HG02884 (cell line): ENCODE measurements at regions not wholly inside any gene's neighbourhood (a gene's known extent, or its start where the extent isn't known, plus 50 kb on each side); places are given as distances from the start of the nearest gene placed in this dataset.
A peak's percentile ranks its signal among the peaks of the same experiment; 100 is the strongest.
"Not testable (repeated sequence)": the region's sequence is repeated elsewhere in the genome, so short reads cannot be mapped to it uniquely, and the experiment has no call there.

Experiments used
- ATAC-seq: cut with Tn5 transposase; IDR thresholded peaks from one replicate; pipeline ENCODE4 v1.9.1; 2021; ENCODE audit warnings: mild to moderate bottlenecking, moderate library complexity; ENCODE audit not compliant: unreplicated experiment

DNA sequence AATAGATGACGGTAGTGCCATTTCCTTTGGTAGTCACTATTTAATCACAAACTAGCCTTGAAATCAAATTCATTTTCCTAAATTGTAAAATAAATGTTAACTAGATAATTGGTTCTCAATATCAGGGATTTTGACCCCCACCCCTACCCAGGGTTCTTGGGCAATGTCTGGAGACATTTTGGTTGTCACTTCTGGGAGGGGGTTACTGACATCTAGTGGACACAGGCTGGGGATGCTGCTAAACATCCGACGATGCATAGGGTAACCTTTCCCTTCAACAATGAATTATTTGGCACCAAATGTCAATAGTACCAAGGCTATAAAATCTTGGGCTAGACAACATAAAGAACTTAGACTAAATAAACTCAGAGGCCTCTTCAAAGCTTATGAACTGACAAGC lies 285.8 kb upstream of the TRPC5 start:
- ATAC-seq, result no peak

DNA sequence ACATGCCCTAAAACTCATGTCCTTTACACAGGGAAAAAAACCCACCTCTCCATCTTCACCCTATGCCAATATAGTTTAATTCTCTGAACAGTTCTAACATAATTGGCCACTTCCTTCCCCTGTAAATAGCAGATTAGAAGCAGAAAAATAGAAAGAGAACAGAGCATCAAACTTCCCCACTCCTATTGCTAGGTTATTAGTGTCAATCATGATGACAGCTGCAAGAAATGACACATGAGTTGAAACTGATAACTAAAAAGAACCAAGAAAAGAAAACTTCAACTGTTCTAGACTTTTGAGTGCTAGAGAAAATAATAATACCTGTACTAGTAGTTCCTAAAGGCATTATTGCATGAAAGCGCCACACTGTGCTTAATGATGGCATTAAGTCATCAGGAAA lies 284.5 kb upstream of the TRPC5 start:
- ATAC-seq, result no peak

- no peak for ATAC-seq
Observed at GRCh38 chrX:112359906-112360305, 277.3 kb upstream of the TRPC5 start.

DNA sequence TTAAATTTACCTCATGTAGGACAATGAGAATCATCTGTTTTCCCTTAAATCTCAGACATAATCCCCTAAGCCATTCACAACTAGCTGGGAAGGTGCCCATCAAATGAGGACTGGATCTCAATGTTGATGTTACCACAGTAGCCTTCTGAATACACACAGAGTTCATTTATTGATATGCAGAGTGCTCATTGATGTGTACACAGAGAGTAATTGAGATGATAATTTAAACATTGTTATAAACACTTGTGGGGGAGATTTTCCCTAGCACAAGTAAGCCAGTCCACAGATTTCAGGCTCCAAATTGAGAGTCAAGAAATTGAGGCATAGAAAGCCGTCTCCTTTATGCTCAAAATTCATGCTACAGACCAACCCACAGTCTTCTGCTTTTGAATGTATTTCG lies 273.4 kb upstream of the TRPC5 start:
- no peak for ATAC-seq

DNA sequence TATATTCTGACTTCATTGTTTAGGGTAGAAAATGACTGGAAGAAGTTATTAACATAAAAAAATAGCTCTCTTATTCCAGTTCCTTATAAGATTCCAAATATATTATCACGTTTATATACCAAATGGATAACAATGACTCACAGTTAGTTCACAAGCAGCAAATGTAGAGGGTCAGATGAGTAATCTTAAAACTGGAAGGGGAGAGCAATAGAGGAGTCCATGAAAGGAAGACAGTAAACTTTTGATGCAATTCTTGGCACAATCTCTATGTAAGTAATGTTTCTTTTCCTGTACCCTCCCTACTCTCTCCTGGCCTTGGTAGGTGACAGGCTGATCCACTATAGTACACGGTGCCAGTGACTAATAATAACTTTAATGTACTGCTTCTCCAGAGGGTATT lies 259.0 kb upstream of the TRPC5 start:
- ATAC-seq, result no peak

DNA sequence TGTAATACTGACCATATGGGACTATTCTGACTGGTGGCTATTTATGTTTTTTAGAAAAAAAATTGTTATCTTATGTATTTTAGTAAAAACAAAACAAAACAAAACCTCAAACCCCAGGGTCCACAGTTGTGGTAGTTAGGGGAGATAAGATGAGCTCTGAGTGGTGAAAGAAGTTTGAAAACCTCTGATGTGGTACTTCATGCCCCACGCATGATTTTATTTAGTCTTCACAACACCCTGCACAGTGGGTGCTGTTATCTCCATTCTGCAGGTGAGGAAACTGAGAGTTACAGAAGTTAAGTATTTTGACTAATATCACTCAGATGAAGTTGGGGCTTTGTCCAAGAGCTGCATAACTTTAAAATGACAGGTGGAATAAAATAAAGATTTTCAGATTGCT lies 230.6 kb upstream of the TRPC5 start:
- ATAC-seq, result no peak

- ATAC-seq, result no peak
Observed at GRCh38 chrX:112306027-112306426, 223.5 kb upstream of the TRPC5 start.

DNA sequence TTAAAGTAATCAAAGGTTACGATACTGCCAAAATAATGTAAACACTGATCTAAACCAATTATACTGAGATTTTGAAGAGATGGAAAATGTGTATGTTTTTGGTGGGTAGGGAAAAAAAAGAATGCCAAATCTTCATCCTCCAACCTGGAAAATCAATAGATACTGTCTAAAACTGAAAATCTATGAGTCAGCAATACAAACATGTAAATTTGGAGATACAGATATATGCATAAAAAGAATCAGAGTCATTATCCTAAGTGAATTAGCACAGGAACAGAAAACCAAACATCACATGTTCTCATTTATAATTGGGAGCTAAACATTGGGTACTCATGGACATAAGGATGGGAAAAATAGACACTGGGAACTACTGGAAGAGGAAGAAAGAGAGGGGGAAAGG lies 197.4 kb upstream of the TRPC5 start:
- ATAC-seq, result no peak

- no peak for ATAC-seq
Observed at GRCh38 chrX:112270991-112271390, 188.4 kb upstream of the TRPC5 start.

- ATAC-seq, result no peak
Observed at GRCh38 chrX:112266136-112266535, 183.6 kb upstream of the TRPC5 start.

GRCh38 chrX:112259375-112259774 lies 176.8 kb upstream of the TRPC5 start:
- ATAC-seq, result no peak

DNA sequence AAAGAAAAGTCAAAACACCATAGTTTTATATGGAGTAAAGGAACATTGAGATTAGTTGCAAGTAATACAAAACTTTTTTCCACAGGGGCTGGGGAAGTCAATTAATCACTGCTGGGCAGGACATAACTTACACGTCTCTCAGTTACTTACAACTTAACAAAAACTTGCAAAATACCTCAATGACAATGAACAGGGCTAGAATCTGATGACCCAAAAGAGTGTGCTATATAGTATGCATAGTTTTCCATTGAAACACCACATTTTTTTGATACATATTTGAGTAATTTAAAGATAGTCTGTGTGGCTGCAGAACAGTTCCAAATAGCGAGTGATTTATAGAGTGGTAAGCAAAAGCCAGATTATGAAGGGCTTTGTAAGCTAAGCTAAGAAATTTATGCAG lies 172.3 kb upstream of the TRPC5 start:
- ATAC-seq, result no peak

DNA sequence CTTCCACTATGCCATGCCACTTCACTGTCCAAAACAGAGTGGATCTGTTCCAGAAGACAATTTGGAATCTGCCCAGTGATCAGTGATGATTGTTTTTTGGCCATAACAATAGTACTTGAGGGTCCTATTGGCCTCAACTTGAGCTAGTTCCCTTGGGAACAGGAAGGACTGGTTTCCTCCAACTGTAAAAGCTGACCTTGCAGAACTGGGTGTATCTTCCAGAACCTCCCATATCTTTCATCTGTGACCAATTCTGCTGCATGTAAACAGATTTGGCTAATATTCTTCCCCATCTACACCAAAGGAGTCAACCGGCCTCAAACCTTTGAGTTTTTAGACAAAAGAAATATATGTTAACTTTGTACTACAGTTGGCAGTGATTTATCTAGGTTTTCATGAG lies 165.1 kb upstream of the TRPC5 start:
- ATAC-seq, result no peak

DNA sequence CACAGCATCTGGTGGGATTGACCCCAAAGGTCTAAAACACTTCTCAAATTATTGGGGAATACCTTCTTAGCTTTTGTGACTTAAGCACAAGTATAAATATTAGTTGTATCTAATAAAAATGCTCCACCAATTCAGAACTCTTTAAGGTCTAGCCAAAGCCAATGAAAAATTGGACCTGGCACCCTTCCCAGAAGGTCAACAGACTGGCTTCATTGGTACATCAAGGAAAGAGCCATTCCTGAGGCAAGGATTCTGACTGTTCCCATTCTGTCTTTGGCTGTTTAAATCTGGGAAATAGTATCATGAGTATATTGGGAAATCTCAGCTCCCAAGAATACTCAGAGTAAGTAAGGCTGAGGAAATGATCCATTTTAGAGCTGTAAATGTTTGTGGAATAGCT lies 153.0 kb upstream of the TRPC5 start:
- ATAC-seq, result no peak

DNA sequence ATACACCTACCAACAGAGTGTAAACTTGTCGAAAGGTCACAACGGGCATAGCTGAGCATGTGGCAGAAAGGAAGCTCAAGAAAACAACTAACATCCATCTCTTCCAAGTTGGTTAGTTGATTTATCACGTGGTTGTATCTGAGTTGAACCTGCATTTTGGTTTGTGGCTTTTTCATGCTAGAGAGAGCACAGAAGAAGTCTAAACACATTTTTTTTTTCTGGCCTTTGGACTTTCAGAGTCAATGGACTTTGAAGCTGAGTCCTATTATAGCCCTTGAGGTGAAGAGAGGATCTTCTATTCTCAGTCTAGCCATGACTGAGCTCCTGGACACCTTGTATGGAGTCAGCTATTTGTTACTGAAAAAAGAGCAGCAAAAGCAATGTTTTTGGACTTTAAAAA lies 150.6 kb upstream of the TRPC5 start:
- ATAC-seq, result no peak

DNA sequence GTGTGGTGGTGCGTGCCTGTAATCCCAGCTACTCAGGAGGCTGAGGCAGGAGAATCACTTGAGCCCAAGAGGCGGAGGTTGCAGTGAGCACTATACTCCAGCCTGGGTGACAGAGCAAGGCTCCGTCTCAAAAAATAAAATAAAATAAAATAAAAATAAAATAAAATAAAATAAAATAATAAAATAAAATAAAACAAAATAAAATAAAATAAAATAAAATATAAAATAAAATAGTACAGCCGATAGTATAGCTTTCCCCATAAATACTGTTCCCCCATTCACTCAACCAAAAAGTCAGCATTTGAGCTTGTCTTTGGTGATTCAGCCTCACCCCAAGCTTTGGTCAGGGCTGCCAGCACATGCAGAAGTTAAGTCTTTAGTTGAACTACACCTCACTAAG lies 144.2 kb upstream of the TRPC5 start:
- not testable (repeated sequence) for ATAC-seq

DNA sequence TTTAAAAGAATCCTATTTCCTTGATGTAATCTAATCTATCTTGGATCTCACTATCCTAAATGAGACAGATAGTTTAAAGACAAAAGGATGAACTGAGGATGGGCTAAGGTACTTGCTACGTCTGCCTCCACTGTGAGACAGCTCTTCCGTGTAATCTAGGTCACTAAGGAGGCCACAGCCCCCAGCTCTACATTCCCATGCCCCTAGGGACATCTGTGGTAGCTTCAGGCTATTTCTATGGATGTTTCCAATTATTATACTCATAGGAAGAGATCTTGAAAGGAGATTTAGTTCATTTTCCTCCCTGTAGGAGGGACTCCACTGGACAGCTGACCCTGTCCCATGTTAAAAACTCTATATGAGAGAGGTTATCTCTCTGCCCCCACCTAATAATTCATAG lies 140.8 kb upstream of the TRPC5 start:
- no peak for ATAC-seq

GRCh38 chrX:112218388-112218787 lies 135.8 kb upstream of the TRPC5 start:
- no peak for ATAC-seq

DNA sequence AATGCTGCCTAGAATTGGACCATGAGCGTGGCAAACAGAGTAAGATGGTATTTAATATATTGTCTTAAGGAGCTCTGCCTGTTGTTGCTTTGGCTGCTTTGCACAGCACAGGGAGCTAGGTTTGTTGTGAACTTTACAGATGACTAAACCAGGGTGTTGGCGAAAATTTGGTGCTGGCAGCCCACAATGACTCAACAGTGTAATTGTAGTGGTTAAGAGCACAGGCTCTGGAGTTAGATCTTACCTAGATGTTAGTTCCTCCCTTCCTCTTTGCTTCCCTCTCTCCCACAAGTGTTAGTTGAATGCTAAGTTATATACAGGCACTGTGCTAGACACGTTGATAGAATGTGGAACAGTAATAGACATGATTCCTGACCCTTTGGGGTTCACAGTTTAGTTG lies 128.9 kb upstream of the TRPC5 start:
- ATAC-seq, result peak; percentile 55

GRCh38 chrX:112197840-112198239 lies 115.3 kb upstream of the TRPC5 start:
- ATAC-seq, result no peak

- ATAC-seq, result no peak
Observed at GRCh38 chrX:112190646-112191045, 108.1 kb upstream of the TRPC5 start.

- ATAC-seq, result not testable (repeated sequence)
Observed at GRCh38 chrX:112181361-112181760, 98.8 kb upstream of the TRPC5 start.

GRCh38 chrX:112164420-112164819 lies 81.8 kb upstream of the TRPC5 start:
- ATAC-seq, result no peak

- ATAC-seq, result no peak
Observed at GRCh38 chrX:112163906-112164305, 81.3 kb upstream of the TRPC5 start.
